ENCODE measurements at regions not wholly inside any gene's neighbourhood (a gene's known extent, or its start where the extent isn't known, plus 50 kb on each side); places are given as distances from the start of the nearest gene placed in this dataset.

- no peak for DNase-seq (ENCODE audit: low read depth in 1 of 2, low spot score in 1 of 2)
- in situ Hi-C loops (cut with HindIII; ENCODE audit: low pct_unique_long_range_greater_than_20kb, low sequenced_read_pairs), result no loop called here
- TF ChIP-seq JUND (IDR thresholded peaks at IDR 0.05; ENCODE audit: low read depth), result no peak
These were observed 140.1 kb upstream of the PTPN1 start for GRCh38 chr20:50370036-50370566.

- peak in 1 of 2 experiments; percentile 80 for DNase-seq (ENCODE audit: low read depth in 1 of 2, low spot score in 1 of 2)
- in situ Hi-C loops (cut with HindIII; ENCODE audit: low pct_unique_long_range_greater_than_20kb, low sequenced_read_pairs), result no loop called here
- no peak for TF ChIP-seq JUND (IDR thresholded peaks at IDR 0.05; ENCODE audit: low read depth)
These were observed 138.1 kb upstream of the PTPN1 start for GRCh38 chr20:50371878-50372769.

- no peak for TF ChIP-seq JUND (IDR thresholded peaks at IDR 0.05; ENCODE audit: low read depth)
- peak in 1 of 2 experiments; percentile 28 for DNase-seq (ENCODE audit: low read depth in 1 of 2, low spot score in 1 of 2)
- in situ Hi-C loops (cut with HindIII; ENCODE audit: low pct_unique_long_range_greater_than_20kb, low sequenced_read_pairs), result no loop called here
These were observed 137.5 kb upstream of the PTPN1 start for GRCh38 chr20:50372770-50373088.

- TF ChIP-seq JUND (IDR thresholded peaks at IDR 0.05; ENCODE audit: low read depth), result no peak
- in situ Hi-C loops (cut with HindIII; ENCODE audit: low pct_unique_long_range_greater_than_20kb, low sequenced_read_pairs), result no loop called here
- no peak for DNase-seq (ENCODE audit: low read depth in 1 of 2, low spot score in 1 of 2)
These were observed 136.4 kb upstream of the PTPN1 start for GRCh38 chr20:50373674-50374286.

- in situ Hi-C loops (cut with HindIII; ENCODE audit: low pct_unique_long_range_greater_than_20kb, low sequenced_read_pairs), result no loop called here
- DNase-seq (ENCODE audit: low read depth in 1 of 2, low spot score in 1 of 2), result no peak
- TF ChIP-seq JUND (IDR thresholded peaks at IDR 0.05; ENCODE audit: low read depth), result no peak
These were observed 135.6 kb upstream of the PTPN1 start for GRCh38 chr20:50374541-50375078.

GRCh38 chr20:50376179-50376887, 133.8 kb upstream of the PTPN1 start:
- no peak for DNase-seq (ENCODE audit: low read depth in 1 of 2, low spot score in 1 of 2)
- in situ Hi-C loops (cut with HindIII; ENCODE audit: low pct_unique_long_range_greater_than_20kb, low sequenced_read_pairs), result no loop called here
- TF ChIP-seq JUND (IDR thresholded peaks at IDR 0.05; ENCODE audit: low read depth), result no peak

GRCh38 chr20:50376888-50377459, 133.2 kb upstream of the PTPN1 start:
- in situ Hi-C loops (cut with HindIII; ENCODE audit: low pct_unique_long_range_greater_than_20kb, low sequenced_read_pairs), result no loop called here
- no peak for TF ChIP-seq JUND (IDR thresholded peaks at IDR 0.05; ENCODE audit: low read depth)
- DNase-seq (ENCODE audit: low read depth in 1 of 2, low spot score in 1 of 2), result no peak

- DNase-seq (ENCODE audit: low read depth in 1 of 2, low spot score in 1 of 2), result peak in 1 of 2 experiments; percentile 51
- no peak for TF ChIP-seq JUND (IDR thresholded peaks at IDR 0.05; ENCODE audit: low read depth)
- in situ Hi-C loops (cut with HindIII; ENCODE audit: low pct_unique_long_range_greater_than_20kb, low sequenced_read_pairs), result no loop called here
These were observed 131.8 kb upstream of the PTPN1 start for GRCh38 chr20:50378170-50379000.

GRCh38 chr20:50379049-50379990, 130.9 kb upstream of the PTPN1 start:
- TF ChIP-seq JUND (IDR thresholded peaks at IDR 0.05; ENCODE audit: low read depth), result no peak
- DNase-seq (ENCODE audit: low read depth in 1 of 2, low spot score in 1 of 2), result no peak
- in situ Hi-C loops (cut with HindIII; ENCODE audit: low pct_unique_long_range_greater_than_20kb, low sequenced_read_pairs), result no loop called here

- in situ Hi-C loops (cut with HindIII; ENCODE audit: low pct_unique_long_range_greater_than_20kb, low sequenced_read_pairs), result no loop called here
- DNase-seq (ENCODE audit: low read depth in 1 of 2, low spot score in 1 of 2), result no peak
- TF ChIP-seq JUND (IDR thresholded peaks at IDR 0.05; ENCODE audit: low read depth), result no peak
These were observed 130.0 kb upstream of the PTPN1 start for GRCh38 chr20:50379991-50380696.
